GM06990 (cell line): ENCODE measurements at regions not wholly inside any gene's neighbourhood (a gene's known extent, or its start where the extent isn't known, plus 50 kb on each side); places are given as distances from the start of the nearest gene placed in this dataset.

Experiments
- DNase-seq: peaks from one replicate; pipeline ENCODE4 v3.0.0-alpha.2; 2011; ENCODE audit not compliant: insufficient read length; ENCODE audit errors: extremely low read depth
- H3K27me3 ChIP-seq: replicated peaks from 2 replicates; pipeline ENCODE4 v1.6.0; 2011; ENCODE audit warnings: low read length; ENCODE audit not compliant: control insufficient read depth, insufficient read depth
- H3K36me3 ChIP-seq: 2 replicates; pipeline ENCODE4 v1.5.1; 2011; ENCODE audit warnings: low read length; ENCODE audit not compliant: control insufficient read depth, insufficient read depth
- H3K4me3 ChIP-seq: replicated peaks from 2 replicates; pipeline ENCODE4 v1.5.1; 2011; ENCODE audit warnings: low read depth, mild to moderate bottlenecking, control low read depth, low read length
- CTCF ChIP-seq: IDR thresholded peaks from 2 replicates; pipeline ENCODE4 v1.5.1; 2011; ENCODE audit warnings: low read length, control low read depth, mild to moderate bottlenecking, inconsistent platforms; ENCODE audit not compliant: insufficient read depth, poor library complexity, severe bottlenecking

GRCh38 chr3:111143-112069, 85.2 kb upstream of the CHL1 start:
- Histone ChIP-seq H3K36me3 (no peaks in the 10 kb centered on the region), H3K27me3 (no peaks in the 10 kb centered on the region), H3K4me3 (no peak overlapping the region)
- no peak for TF ChIP-seq CTCF
- DNase-seq = no peak

- no peak for DNase-seq
Observed at GRCh38 chr3:112773-113172, 83.8 kb upstream of the CHL1 start.

GRCh38 chr3:118666-119065, 77.9 kb upstream of the CHL1 start:
- Histone ChIP-seq H3K4me3 (no peak overlapping the region), H3K36me3 (no peaks in the 10 kb centered on the region), H3K27me3 (no peaks in the 10 kb centered on the region)
- TF ChIP-seq CTCF = no peak
- DNase-seq = no peak

More at GRCh38 chr3:112773-113172, 83.8 kb upstream of the CHL1 start:
- Histone ChIP-seq H3K36me3 (no peaks in the 10 kb centered on the region), H3K4me3 (no peak overlapping the region), H3K27me3 (no peaks in the 10 kb centered on the region)
- TF ChIP-seq CTCF = no peak

- DNase-seq = no peak
- Histone ChIP-seq H3K36me3 (no peaks in the 10 kb centered on the region), H3K4me3 (no peak overlapping the region), H3K27me3 (no peaks in the 10 kb centered on the region)
- TF ChIP-seq CTCF = no peak
Observed at GRCh38 chr3:123341-123740, 73.2 kb upstream of the CHL1 start.

- TF ChIP-seq CTCF = no peak
- Histone ChIP-seq H3K4me3 (no peak overlapping the region), H3K27me3 (no peaks in the 10 kb centered on the region), H3K36me3 (no peaks in the 10 kb centered on the region)
- no peak for DNase-seq
Observed at GRCh38 chr3:124557-125179, 71.9 kb upstream of the CHL1 start.
